OCI-LY7 (cell line): ENCODE measurements at regions not wholly inside any gene's neighbourhood (a gene's known extent, or its start where the extent isn't known, plus 50 kb on each side); places are given as distances from the start of the nearest gene placed in this dataset.

Source experiments
- EZH2phosphoT487 ChIP-seq: fragments of 200-600 bp; sonication (generic); IDR thresholded peaks from 2 replicates; pipeline ENCODE4 v1.6.1; 2018; ENCODE audit warnings: low read depth, borderline replicate concordance, mild to moderate bottlenecking, mixed run types, antibody characterized with exemption, low read length, moderate library complexity, mixed read lengths
- TF ChIP-seq, protein P1 (sequence below): fragments of 200-600 bp; sonication (generic); conservative IDR thresholded peaks from 2 replicates; pipeline ENCODE4 v1.5.1; 2014; ENCODE audit warnings: mild to moderate bottlenecking, antibody characterized with exemption, low read length, moderate library complexity, mixed read lengths

GRCh38 chr11:64443001-64443400 lies 84.0 kb downstream of the RPS6KA4 start:
- TF ChIP-seq, protein P1, sequence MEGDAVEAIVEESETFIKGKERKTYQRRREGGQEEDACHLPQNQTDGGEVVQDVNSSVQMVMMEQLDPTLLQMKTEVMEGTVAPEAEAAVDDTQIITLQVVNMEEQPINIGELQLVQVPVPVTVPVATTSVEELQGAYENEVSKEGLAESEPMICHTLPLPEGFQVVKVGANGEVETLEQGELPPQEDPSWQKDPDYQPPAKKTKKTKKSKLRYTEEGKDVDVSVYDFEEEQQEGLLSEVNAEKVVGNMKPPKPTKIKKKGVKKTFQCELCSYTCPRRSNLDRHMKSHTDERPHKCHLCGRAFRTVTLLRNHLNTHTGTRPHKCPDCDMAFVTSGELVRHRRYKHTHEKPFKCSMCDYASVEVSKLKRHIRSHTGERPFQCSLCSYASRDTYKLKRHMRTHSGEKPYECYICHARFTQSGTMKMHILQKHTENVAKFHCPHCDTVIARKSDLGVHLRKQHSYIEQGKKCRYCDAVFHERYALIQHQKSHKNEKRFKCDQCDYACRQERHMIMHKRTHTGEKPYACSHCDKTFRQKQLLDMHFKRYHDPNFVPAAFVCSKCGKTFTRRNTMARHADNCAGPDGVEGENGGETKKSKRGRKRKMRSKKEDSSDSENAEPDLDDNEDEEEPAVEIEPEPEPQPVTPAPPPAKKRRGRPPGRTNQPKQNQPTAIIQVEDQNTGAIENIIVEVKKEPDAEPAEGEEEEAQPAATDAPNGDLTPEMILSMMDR: no peak
- TF ChIP-seq EZH2phosphoT487: no peak
